ENCODE measurements at regions not wholly inside any gene's neighbourhood (a gene's known extent, or its start where the extent isn't known, plus 50 kb on each side); places are given as distances from the start of the nearest gene placed in this dataset.

- TF ChIP-seq CTCF (IDR thresholded peaks at IDR 0.05) (no peak), POLR2AphosphoS5 (IDR thresholded peaks at IDR 0.05) (no peak), POLR2A (IDR thresholded peaks at IDR 0.05) (no peak)
These were observed 404.6 kb downstream of the GADD45G start for GRCh38 chr9:90009447-90009846.
